ENCODE measurements at regions not wholly inside any gene's neighbourhood (a gene's known extent, or its start where the extent isn't known, plus 50 kb on each side); places are given as distances from the start of the nearest gene placed in this dataset.

DNA sequence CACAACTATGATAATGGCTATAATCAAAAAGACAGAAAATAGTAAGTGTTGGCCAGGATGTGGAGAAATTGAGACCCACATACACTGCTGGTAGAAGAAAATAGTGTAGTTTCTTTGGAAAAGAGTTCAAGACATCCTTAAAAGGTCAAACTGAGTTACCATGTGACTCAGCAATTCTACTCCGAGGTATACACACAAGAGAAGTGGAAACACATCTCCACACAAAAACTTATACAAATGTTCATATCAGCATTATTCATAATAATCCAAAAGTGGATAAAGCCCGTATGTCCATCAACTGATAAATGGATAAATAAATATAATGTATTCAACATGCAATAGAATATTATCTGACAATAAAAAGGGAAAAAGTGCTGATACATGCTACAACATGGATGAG, 532.2 kb downstream of the NR2F1-AS1 start:
- H3K4me1 Mint-ChIP-seq: no peaks in the 10 kb centered on the region

GRCh38 chr5:93044859-93045666, 536.0 kb downstream of the NR2F1-AS1 start:
- H3K4me1 Mint-ChIP-seq: no peaks in the 10 kb centered on the region

More for the DNA sequence above, 532.2 kb downstream of the NR2F1-AS1 start:
- Mint-ChIP-seq H3K4me3 (no peak overlapping the region), H3K27ac (no peak overlapping the region), H3K27me3 (no peaks in the 10 kb centered on the region), H3K36me3 (no peaks in the 10 kb centered on the region), H3K9me3 (no peaks in the 10 kb centered on the region)
- DNase-seq: no peak

DNA sequence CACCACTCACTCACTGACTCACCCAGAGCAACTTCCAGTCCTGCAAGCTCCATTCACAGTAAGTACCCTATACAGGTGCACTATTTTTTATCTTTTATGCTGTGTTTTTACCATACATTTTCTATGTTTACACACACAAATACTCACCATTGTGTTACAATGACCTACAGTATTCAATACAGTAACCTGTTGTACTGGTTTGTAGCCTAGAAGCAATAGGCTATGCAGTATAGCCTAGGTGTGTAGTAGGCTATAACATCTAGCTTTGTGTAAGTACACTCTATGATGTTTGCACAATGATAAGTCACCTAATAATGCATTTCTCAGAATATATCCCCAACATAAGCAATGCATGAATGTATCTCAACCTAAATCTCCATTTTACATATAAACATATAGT, 541.1 kb downstream of the NR2F1-AS1 start:
- Mint-ChIP-seq H3K9me3 (no peaks in the 10 kb centered on the region), H3K4me1 (no peaks in the 10 kb centered on the region), H3K27ac (no peak overlapping the region), H3K4me3 (no peak overlapping the region), H3K27me3 (no peaks in the 10 kb centered on the region), H3K36me3 (no peaks in the 10 kb centered on the region)
- DNase-seq: no peak

More at GRCh38 chr5:93044859-93045666, 536.0 kb downstream of the NR2F1-AS1 start:
- H3K4me3 Mint-ChIP-seq: no peak overlapping the region
- H3K36me3 Mint-ChIP-seq: no peaks in the 10 kb centered on the region
- no peaks in the 10 kb centered on the region for H3K9me3 Mint-ChIP-seq
- no peak overlapping the region for H3K27ac Mint-ChIP-seq
- no peaks in the 10 kb centered on the region for H3K27me3 Mint-ChIP-seq
- no peak for DNase-seq

DNA sequence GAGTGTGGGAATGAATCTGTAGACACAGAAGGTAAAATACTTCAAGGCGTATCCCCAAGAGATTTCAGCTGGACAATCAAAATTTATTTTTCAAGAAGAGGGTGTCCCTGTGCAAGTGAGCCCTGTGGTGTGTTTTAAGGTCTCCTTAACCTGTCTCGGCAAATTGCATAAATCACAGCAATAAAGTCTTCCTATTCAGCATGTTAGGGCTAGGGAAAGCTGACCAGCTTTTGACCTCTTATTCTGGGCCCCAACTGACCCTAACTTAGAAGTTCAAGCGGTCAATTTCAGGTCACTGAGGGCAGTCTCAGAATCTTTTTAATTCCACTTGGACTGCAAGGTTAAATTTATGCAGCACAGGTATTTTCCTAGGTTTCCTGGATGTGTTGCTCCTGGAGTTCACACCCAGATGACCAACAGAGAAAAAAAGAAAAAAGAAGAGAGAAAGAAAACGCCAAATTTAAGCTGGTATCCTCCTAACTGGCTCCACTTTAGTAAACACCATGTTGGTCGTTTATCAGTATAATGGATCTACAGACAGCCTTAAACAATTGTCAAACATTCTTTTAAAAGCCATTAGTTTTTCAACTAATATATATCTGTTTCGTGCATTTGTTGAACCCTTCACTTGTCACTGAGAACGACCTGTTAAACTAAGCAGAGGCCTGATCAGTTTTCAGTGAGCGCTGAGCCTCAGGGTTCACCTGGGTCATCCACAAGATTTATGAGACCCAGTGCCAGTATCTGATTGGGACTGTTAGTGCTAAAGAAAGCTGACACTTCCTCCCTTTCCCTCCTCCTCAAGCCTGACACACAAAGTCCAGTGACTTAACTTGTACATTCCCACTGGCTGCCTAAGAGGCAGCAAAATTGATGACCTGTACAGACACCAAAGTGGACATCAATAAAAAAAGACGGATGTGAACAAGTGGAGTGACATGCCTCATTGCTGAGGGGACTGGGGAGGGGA, 546.1 kb downstream of the NR2F1-AS1 start:
- Mint-ChIP-seq H3K9me3 (peaks cover 3% of the 10 kb centered on the region), H3K27me3 (no peaks in the 10 kb centered on the region), H3K4me3 (no peak overlapping the region), H3K27ac (no peak overlapping the region), H3K4me1 (no peaks in the 10 kb centered on the region), H3K36me3 (no peaks in the 10 kb centered on the region)
- no peak for DNase-seq

- H3K27ac Mint-ChIP-seq: no peak overlapping the region
- H3K9me3 Mint-ChIP-seq: peaks cover 4% of the 10 kb centered on the region
- DNase-seq: no peak
- H3K27me3 Mint-ChIP-seq: no peaks in the 10 kb centered on the region
- H3K4me1 Mint-ChIP-seq: no peaks in the 10 kb centered on the region
- no peaks in the 10 kb centered on the region for H3K36me3 Mint-ChIP-seq
- H3K4me3 Mint-ChIP-seq: no peak overlapping the region
Measured at GRCh38 chr5:93022796-93023447, 558.1 kb downstream of the NR2F1-AS1 start.

- Mint-ChIP-seq H3K9me3 (peaks cover 4% of the 10 kb centered on the region), H3K27me3 (no peaks in the 10 kb centered on the region), H3K36me3 (no peaks in the 10 kb centered on the region), H3K4me1 (no peaks in the 10 kb centered on the region), H3K27ac (no peak overlapping the region), H3K4me3 (no peak overlapping the region)
- DNase-seq: no peak
Measured at GRCh38 chr5:93022211-93022610, 558.8 kb downstream of the NR2F1-AS1 start.

DNA sequence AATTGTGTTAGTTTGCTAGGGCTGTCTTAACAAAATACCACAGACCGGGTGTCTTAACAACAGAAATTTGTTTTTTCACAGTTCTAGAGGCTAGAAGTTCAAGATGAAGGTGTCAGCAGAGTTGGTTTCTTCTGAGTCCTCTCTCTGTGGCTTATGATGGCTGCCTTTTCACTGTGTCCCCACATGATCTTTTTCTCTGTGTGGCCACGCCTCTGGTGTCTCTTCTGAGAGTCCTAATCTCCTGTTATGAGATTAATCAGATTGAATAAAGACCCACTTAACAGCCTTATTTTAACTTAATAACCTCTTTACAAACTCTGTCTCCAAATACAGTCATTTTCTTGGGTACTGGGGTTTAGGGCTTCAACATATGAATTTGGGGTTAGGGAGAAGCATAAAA, 561.1 kb downstream of the NR2F1-AS1 start:
- no peak overlapping the region for H3K4me3 Mint-ChIP-seq

GRCh38 chr5:93018461-93018860, 562.6 kb downstream of the NR2F1-AS1 start:
- no peaks in the 10 kb centered on the region for H3K27me3 Mint-ChIP-seq
- no peak for DNase-seq
- no peaks in the 10 kb centered on the region for H3K36me3 Mint-ChIP-seq
- no peak overlapping the region for H3K4me3 Mint-ChIP-seq
- H3K27ac Mint-ChIP-seq: no peak overlapping the region
- no peaks in the 10 kb centered on the region for H3K4me1 Mint-ChIP-seq
- H3K9me3 Mint-ChIP-seq: no peaks in the 10 kb centered on the region

More for the DNA sequence above, 561.1 kb downstream of the NR2F1-AS1 start:
- H3K27me3 Mint-ChIP-seq: no peaks in the 10 kb centered on the region
- no peak for DNase-seq
- H3K4me1 Mint-ChIP-seq: no peaks in the 10 kb centered on the region
- H3K36me3 Mint-ChIP-seq: no peaks in the 10 kb centered on the region
- H3K27ac Mint-ChIP-seq: no peak overlapping the region
- no peaks in the 10 kb centered on the region for H3K9me3 Mint-ChIP-seq

DNA sequence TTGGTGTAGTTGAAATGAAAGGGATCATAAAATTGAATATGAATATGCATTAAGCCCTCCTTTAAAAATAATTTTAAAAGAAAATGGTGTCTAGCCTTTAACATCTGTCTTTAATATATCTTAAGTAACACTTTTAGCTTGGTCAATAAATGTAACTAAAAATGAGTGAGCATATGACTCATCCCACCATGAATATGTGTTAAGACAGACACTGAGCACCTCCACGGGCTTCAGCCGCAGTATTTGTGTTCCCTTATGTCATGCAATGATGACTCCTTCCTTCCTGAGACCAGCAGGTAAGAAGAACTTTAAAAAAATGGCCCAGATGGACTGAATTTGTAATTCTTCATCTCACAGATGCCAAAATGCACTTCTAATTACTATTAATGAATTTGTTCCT, 563.2 kb downstream of the NR2F1-AS1 start:
- H3K9me3 Mint-ChIP-seq: no peaks in the 10 kb centered on the region
- no peaks in the 10 kb centered on the region for H3K27me3 Mint-ChIP-seq
- DNase-seq: no peak
- no peaks in the 10 kb centered on the region for H3K4me1 Mint-ChIP-seq
- no peak overlapping the region for H3K27ac Mint-ChIP-seq
- no peak overlapping the region for H3K4me3 Mint-ChIP-seq
- no peaks in the 10 kb centered on the region for H3K36me3 Mint-ChIP-seq

DNA sequence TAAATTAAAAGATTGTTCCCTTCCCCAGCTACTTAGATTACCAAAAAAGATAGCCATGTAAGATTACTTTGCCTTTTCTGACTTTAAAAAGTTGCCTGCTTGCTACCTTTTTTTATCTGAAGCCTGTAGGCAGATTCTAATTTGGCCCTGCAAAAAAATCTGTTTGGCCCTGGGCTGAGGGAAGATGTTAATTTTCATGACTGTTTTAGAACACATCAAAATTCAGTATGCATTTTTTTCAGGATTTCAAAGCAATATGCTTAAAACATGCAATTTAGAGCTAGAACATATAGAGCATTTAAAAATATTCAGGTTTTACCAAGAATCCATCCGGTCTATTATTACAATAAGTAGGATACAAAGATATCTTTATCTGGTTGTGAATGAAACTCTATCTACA, 563.6 kb downstream of the NR2F1-AS1 start:
- Mint-ChIP-seq H3K36me3 (no peaks in the 10 kb centered on the region), H3K9me3 (no peaks in the 10 kb centered on the region), H3K4me3 (no peak overlapping the region), H3K27ac (no peak overlapping the region), H3K4me1 (no peaks in the 10 kb centered on the region), H3K27me3 (no peaks in the 10 kb centered on the region)
- DNase-seq: no peak

- Mint-ChIP-seq H3K27ac (no peak overlapping the region), H3K36me3 (no peaks in the 10 kb centered on the region)
Measured at GRCh38 chr5:93010616-93011015, 570.4 kb downstream of the NR2F1-AS1 start.

GRCh38 chr5:93010037-93010436, 571.0 kb downstream of the NR2F1-AS1 start:
- Mint-ChIP-seq H3K27me3 (no peaks in the 10 kb centered on the region), H3K36me3 (no peaks in the 10 kb centered on the region), H3K4me3 (no peak overlapping the region), H3K27ac (no peak overlapping the region), H3K4me1 (no peaks in the 10 kb centered on the region), H3K9me3 (no peaks in the 10 kb centered on the region)
- no peak for DNase-seq

More at GRCh38 chr5:93010616-93011015, 570.4 kb downstream of the NR2F1-AS1 start:
- no peak for DNase-seq
- H3K27me3 Mint-ChIP-seq: no peaks in the 10 kb centered on the region
- H3K9me3 Mint-ChIP-seq: no peaks in the 10 kb centered on the region
- H3K4me1 Mint-ChIP-seq: no peaks in the 10 kb centered on the region
- H3K4me3 Mint-ChIP-seq: no peak overlapping the region

GRCh38 chr5:93008502-93009207, 572.4 kb downstream of the NR2F1-AS1 start:
- no peak for DNase-seq
- H3K27me3 Mint-ChIP-seq: no peaks in the 10 kb centered on the region
- no peaks in the 10 kb centered on the region for H3K4me1 Mint-ChIP-seq
- no peak overlapping the region for H3K27ac Mint-ChIP-seq
- no peak overlapping the region for H3K4me3 Mint-ChIP-seq
- no peaks in the 10 kb centered on the region for H3K9me3 Mint-ChIP-seq
- no peaks in the 10 kb centered on the region for H3K36me3 Mint-ChIP-seq

DNA sequence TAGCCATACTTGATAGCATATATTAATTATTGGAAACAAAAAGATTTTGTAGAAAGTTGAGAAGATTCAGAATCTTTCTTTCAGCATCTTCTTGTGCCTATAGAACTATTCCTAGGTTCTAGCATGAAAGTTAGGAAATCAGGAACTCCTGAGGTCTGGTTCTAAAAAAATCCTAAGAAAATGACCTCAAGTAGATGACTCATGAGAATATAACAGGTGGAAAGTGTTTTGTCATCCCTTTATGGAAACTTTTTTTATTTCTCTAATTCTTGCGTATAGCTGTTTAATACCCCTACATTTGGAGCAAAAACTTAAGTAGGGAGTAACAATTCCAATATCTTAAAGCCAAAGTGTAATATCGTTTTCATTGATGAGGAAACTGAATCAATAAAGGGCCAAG, 574.1 kb downstream of the NR2F1-AS1 start:
- no peak overlapping the region for H3K27ac Mint-ChIP-seq
- DNase-seq: no peak
- no peaks in the 10 kb centered on the region for H3K27me3 Mint-ChIP-seq
- H3K36me3 Mint-ChIP-seq: no peaks in the 10 kb centered on the region
- H3K9me3 Mint-ChIP-seq: no peaks in the 10 kb centered on the region
- H3K4me1 Mint-ChIP-seq: no peaks in the 10 kb centered on the region
- H3K4me3 Mint-ChIP-seq: no peak overlapping the region

Measured in activated naive CD8-positive, alpha-beta T cell treated with anti-CD3 and anti-CD28 coated beads for 36 hours (primary cell).